Endodermal cell (in vitro differentiated cells): ENCODE measurements at regions not wholly inside any gene's neighbourhood (a gene's known extent, or its start where the extent isn't known, plus 50 kb on each side); places are given as distances from the start of the nearest gene placed in this dataset.

Experiments
- DNase-seq: peaks from one replicate; pipeline ENCODE4 v3.0.0-alpha.2; 2017
- H3K27ac ChIP-seq: 2 replicates; pipeline ENCODE4 v1.5.1; 2013; ENCODE audit warnings: mild to moderate bottlenecking, low read depth, low read length, moderate library complexity
- H3K27me3 ChIP-seq: 2 replicates; pipeline ENCODE4 v1.6.1; 2013; ENCODE audit warnings: mild to moderate bottlenecking, low read length, moderate library complexity; ENCODE audit not compliant: insufficient read depth, control insufficient read depth, poor library complexity, severe bottlenecking
- H3K36me3 ChIP-seq: 2 replicates; pipeline ENCODE4 v1.7.0; 2013; ENCODE audit warnings: mild to moderate bottlenecking, low read length, moderate library complexity; ENCODE audit not compliant: control insufficient read depth, insufficient read depth
- H3K4me1 ChIP-seq: one replicate; pipeline ENCODE4 v1.7.0; 2013; ENCODE audit warnings: low read length; ENCODE audit not compliant: control insufficient read depth, insufficient read depth
- H3K4me3 ChIP-seq: 2 replicates; pipeline ENCODE4 v1.5.1; 2013; ENCODE audit warnings: mild to moderate bottlenecking, low read length, moderate library complexity
- H3K9ac ChIP-seq: 2 replicates; pipeline ENCODE4 v1.6.1; 2013; ENCODE audit warnings: mild to moderate bottlenecking, low read length, moderate library complexity; ENCODE audit not compliant: poor library complexity, severe bottlenecking; ENCODE audit errors: extremely low read depth
- H3K9me3 ChIP-seq: 2 replicates; pipeline ENCODE4 v1.6.1; 2013; ENCODE audit warnings: mild to moderate bottlenecking, low read length, moderate library complexity; ENCODE audit not compliant: control insufficient read depth
- H3K27ac Mint-ChIP-seq: 2 replicates; pipeline ENCODE4 v1.8.0; 2020; ENCODE audit warnings: mixed read lengths
- H3K27me3 Mint-ChIP-seq: 2 replicates; pipeline ENCODE4 v1.8.0; 2021; ENCODE audit warnings: mild to moderate bottlenecking, mixed read lengths; ENCODE audit not compliant: insufficient read depth
- H3K36me3 Mint-ChIP-seq: 2 replicates; pipeline ENCODE4 v1.8.0; 2020; ENCODE audit warnings: low read depth, mixed read lengths
- H3K4me1 Mint-ChIP-seq: 2 replicates; pipeline ENCODE4 v1.8.0; 2020; ENCODE audit warnings: mixed read lengths
- H3K4me3 Mint-ChIP-seq: 2 replicates; pipeline ENCODE4 v1.8.0; 2020; ENCODE audit warnings: mild to moderate bottlenecking, moderate library complexity, mixed read lengths
- H3K9me3 Mint-ChIP-seq: 2 replicates; pipeline ENCODE4 v1.8.0; 2020; ENCODE audit warnings: mild to moderate bottlenecking, mixed read lengths
- whole genome bisulfite sequencing, 2 experiments: methylation state at CpG; one replicate each; pipeline versions ENCODE4 v1.1.5 to v1.1.7; 2013; ENCODE audit warnings: missing lambda C conversion rate in 2 of 2, mixed read lengths in 1 of 2; ENCODE audit not compliant: insufficient coverage in 1 of 2, insufficient read length in 1 of 2; 5-methylcytosine and 5-hydroxymethylcytosine counted together
- TF ChIP-seq, protein P1 (sequence below): fragments of 200-600 bp; sonication (generic); conservative IDR thresholded peaks from 2 replicates; pipeline ENCODE4 v1.5.0; 2021; ENCODE audit warnings: antibody characterized with exemption, mild to moderate bottlenecking

DNA sequence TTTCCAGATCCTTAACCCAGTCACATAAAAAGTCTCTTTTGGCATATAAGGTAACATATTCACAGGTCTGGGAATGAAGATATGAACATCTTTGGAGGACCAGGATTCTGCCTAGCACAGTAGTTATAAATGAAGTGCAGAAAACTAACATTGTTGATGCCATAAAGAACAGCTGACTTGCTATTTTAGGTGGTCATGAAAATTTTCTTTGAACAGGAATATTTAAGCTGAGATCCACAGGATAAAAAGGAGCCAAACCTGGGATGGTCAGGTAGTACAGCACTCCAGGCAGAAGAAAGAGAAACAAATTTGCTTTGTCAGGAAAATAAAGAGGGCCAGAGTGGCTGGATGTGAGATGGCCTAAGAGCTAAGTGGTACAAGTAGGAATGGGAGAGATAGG lies 80.0 kb downstream of the CENPW start:
- H3K27me3 ChIP-seq = no peaks in the 10 kb centered on the region
- no peak overlapping the region for H3K9ac ChIP-seq
- TF ChIP-seq, protein P1, sequence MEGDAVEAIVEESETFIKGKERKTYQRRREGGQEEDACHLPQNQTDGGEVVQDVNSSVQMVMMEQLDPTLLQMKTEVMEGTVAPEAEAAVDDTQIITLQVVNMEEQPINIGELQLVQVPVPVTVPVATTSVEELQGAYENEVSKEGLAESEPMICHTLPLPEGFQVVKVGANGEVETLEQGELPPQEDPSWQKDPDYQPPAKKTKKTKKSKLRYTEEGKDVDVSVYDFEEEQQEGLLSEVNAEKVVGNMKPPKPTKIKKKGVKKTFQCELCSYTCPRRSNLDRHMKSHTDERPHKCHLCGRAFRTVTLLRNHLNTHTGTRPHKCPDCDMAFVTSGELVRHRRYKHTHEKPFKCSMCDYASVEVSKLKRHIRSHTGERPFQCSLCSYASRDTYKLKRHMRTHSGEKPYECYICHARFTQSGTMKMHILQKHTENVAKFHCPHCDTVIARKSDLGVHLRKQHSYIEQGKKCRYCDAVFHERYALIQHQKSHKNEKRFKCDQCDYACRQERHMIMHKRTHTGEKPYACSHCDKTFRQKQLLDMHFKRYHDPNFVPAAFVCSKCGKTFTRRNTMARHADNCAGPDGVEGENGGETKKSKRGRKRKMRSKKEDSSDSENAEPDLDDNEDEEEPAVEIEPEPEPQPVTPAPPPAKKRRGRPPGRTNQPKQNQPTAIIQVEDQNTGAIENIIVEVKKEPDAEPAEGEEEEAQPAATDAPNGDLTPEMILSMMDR = no peak
- no peak for DNase-seq
- Mint-ChIP-seq H3K4me1 (no peaks in the 10 kb centered on the region), H3K9me3 (peaks cover 12% of the 10 kb centered on the region), H3K27me3 (no peaks in the 10 kb centered on the region), H3K4me3 (no peak overlapping the region), H3K36me3 (no peaks in the 10 kb centered on the region), H3K27ac (no peak overlapping the region)
- no peaks in the 10 kb centered on the region for H3K9me3 ChIP-seq
- no peaks in the 10 kb centered on the region for H3K36me3 ChIP-seq
- no peaks in the 10 kb centered on the region for H3K4me1 ChIP-seq
- H3K4me3 ChIP-seq = no peak overlapping the region
- no peak overlapping the region for H3K27ac ChIP-seq

DNA sequence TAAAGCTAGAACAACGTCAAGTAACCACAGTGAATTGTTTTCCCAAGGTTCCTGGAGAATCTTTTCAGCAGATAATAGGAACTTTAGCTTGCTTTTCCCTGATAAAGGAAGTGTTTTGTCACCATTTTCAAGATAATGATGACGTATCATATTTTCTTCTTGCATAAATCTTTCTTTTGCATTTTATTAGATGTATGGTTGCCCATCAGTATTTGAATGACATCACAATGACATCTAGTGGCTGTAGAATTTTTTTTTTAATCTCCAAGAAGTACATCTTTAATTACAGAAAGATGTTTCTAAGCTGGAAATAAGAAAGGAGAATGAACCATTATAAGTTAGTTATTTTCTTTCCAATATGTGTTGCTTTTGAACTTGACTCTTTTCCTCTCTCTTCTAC lies 83.0 kb downstream of the CENPW start:
- H3K4me3 ChIP-seq = no peak overlapping the region
- no peaks in the 10 kb centered on the region for H3K36me3 ChIP-seq
- no peaks in the 10 kb centered on the region for H3K27me3 ChIP-seq
- Mint-ChIP-seq H3K36me3 (no peaks in the 10 kb centered on the region), H3K4me3 (no peak overlapping the region), H3K9me3 (no peaks in the 10 kb centered on the region), H3K27me3 (no peaks in the 10 kb centered on the region), H3K27ac (no peak overlapping the region), H3K4me1 (no peaks in the 10 kb centered on the region)
- TF ChIP-seq, protein P1 = no peak
- no peak for DNase-seq
- H3K4me1 ChIP-seq = no peaks in the 10 kb centered on the region
- WGBS, 2 experiments = 91 to 100% methylated on average over 1 to 2 of the region's 2 CpGs
- H3K27ac ChIP-seq = no peak overlapping the region
- H3K9me3 ChIP-seq = no peaks in the 10 kb centered on the region
- H3K9ac ChIP-seq = no peak overlapping the region

DNA sequence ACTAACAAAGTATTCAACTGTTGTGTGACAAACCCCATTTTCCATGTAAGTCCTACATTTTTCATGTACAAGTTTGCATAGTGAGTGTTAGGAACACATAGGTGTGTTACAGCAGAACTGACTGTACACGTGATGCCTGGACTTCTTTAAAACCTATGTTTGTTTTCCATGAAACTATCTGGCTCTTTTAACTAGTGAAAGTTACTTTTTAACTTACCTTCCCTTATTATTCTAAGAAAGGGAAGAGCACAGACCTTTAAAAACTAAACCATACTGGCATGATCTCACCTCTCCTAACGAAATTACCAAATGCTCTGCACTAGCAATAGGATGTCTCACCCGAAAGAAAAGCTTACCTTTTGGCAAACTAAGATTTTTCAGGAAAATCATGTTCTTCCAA lies 87.8 kb downstream of the CENPW start:
- Mint-ChIP-seq H3K36me3 (no peaks in the 10 kb centered on the region), H3K27ac (no peak overlapping the region), H3K4me1 (no peaks in the 10 kb centered on the region), H3K4me3 (no peak overlapping the region), H3K9me3 (no peaks in the 10 kb centered on the region), H3K27me3 (no peaks in the 10 kb centered on the region)
- no peaks in the 10 kb centered on the region for H3K4me1 ChIP-seq
- TF ChIP-seq, protein P1 = no peak
- 81 to 90% methylated on average over 2 to 3 of the region's 3 CpGs for WGBS, 2 experiments
- no peak for DNase-seq
- H3K9ac ChIP-seq = no peak overlapping the region
- no peak overlapping the region for H3K27ac ChIP-seq
- H3K36me3 ChIP-seq = no peaks in the 10 kb centered on the region
- no peak overlapping the region for H3K4me3 ChIP-seq
- no peaks in the 10 kb centered on the region for H3K27me3 ChIP-seq
- no peaks in the 10 kb centered on the region for H3K9me3 ChIP-seq
